ENCODE measurements at regions not wholly inside any gene's neighbourhood (a gene's known extent, or its start where the extent isn't known, plus 50 kb on each side); places are given as distances from the start of the nearest gene placed in this dataset.

- DNase-seq (ENCODE audit: low spot score): no peak
Measured at GRCh38 chr7:121525155-121525819, 129.2 kb upstream of the FAM3C start.

GRCh38 chr7:121521711-121522400 is 125.7 kb upstream of the FAM3C start:
- no peak for DNase-seq (ENCODE audit: low spot score)

GRCh38 chr7:121520911-121521310 is 124.8 kb upstream of the FAM3C start:
- DNase-seq (ENCODE audit: low spot score): no peak

- no peak for DNase-seq (ENCODE audit: low spot score)
Measured at GRCh38 chr7:121519548-121520521, 123.7 kb upstream of the FAM3C start.

GRCh38 chr7:121517591-121517990 is 121.5 kb upstream of the FAM3C start:
- DNase-seq (ENCODE audit: low spot score): no peak

GRCh38 chr7:121516821-121517220 is 120.7 kb upstream of the FAM3C start:
- DNase-seq (ENCODE audit: low spot score): no peak

GRCh38 chr7:121515630-121516401 is 119.7 kb upstream of the FAM3C start:
- DNase-seq (ENCODE audit: low spot score): no peak

GRCh38 chr7:121515229-121515628 is 119.1 kb upstream of the FAM3C start:
- no peak for DNase-seq (ENCODE audit: low spot score)

- no peak for DNase-seq (ENCODE audit: low spot score)
Measured at GRCh38 chr7:121513105-121513504, 117.0 kb upstream of the FAM3C start.

GRCh38 chr7:121510858-121511482 is 114.9 kb upstream of the FAM3C start:
- no peak for DNase-seq (ENCODE audit: low spot score)

GRCh38 chr7:121510302-121510701 is 114.2 kb upstream of the FAM3C start:
- DNase-seq (ENCODE audit: low spot score): no peak

GRCh38 chr7:121505540-121506182 is 109.6 kb upstream of the FAM3C start:
- DNase-seq (ENCODE audit: low spot score): no peak

GRCh38 chr7:121505021-121505420 is 108.9 kb upstream of the FAM3C start:
- peak; percentile 86 for DNase-seq (ENCODE audit: low spot score)

- peak; percentile 94 for DNase-seq (ENCODE audit: low spot score)
Measured at GRCh38 chr7:121504482-121504881, 108.4 kb upstream of the FAM3C start.

- DNase-seq (ENCODE audit: low spot score): no peak
Measured at GRCh38 chr7:121503730-121504129, 107.6 kb upstream of the FAM3C start.

GRCh38 chr7:121503039-121503438 is 106.9 kb upstream of the FAM3C start:
- DNase-seq (ENCODE audit: low spot score): no peak

- DNase-seq (ENCODE audit: low spot score): no peak
Measured at GRCh38 chr7:121501566-121501965, 105.5 kb upstream of the FAM3C start.

GRCh38 chr7:121500360-121501058 is 104.4 kb upstream of the FAM3C start:
- no peak for DNase-seq (ENCODE audit: low spot score)

- no peak for DNase-seq (ENCODE audit: low spot score)
Measured at GRCh38 chr7:121499624-121500023, 103.5 kb upstream of the FAM3C start.

- DNase-seq (ENCODE audit: low spot score): no peak
Measured at GRCh38 chr7:121498816-121499215, 102.7 kb upstream of the FAM3C start.

Measured in A172 (cell line).